ENCODE measurements at regions not wholly inside any gene's neighbourhood (a gene's known extent, or its start where the extent isn't known, plus 50 kb on each side); places are given as distances from the start of the nearest gene placed in this dataset.

DNA sequence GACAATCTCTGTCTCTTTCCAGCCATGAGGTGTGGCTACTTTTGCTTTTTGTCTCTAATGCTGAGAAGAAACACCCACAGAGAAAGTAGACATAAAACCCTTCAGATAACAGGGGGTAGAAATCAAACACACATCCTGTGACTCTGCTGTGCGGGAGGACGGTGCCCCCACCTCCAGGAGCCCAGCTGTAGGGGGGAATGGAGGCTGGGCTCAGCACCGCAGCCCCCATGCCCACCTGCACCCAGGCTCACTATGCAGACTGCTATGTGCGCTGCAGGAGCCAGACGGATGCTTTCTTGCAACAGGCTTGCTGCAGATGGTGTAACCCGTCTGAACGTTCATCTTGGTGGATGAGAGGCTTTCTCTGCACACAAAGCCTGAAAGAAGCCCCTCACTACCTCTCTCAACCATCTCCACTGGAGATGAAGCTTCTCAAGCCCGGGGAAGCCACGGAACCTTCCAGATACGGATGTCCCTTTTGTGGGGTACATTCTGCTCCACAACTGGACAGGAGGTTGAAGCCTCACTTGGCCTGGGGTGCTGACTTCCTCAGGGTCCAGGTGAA lies 207.2 kb downstream of the GADD45G start:
- no peaks in the 10 kb centered on the region for H3K36me3 ChIP-seq (ENCODE audit: insufficient read depth, low read length, poor library complexity, severe bottlenecking)
- BruUV-seq (replicated peaks): no TSS peak
- no peak for DNase-seq (ENCODE audit: low spot score)
- peaks cover 16% of the 10 kb centered on the region for H3K4me1 ChIP-seq (ENCODE audit: insufficient read depth, low read length, poor library complexity, severe bottlenecking)
- TF ChIP-seq, protein P1, sequence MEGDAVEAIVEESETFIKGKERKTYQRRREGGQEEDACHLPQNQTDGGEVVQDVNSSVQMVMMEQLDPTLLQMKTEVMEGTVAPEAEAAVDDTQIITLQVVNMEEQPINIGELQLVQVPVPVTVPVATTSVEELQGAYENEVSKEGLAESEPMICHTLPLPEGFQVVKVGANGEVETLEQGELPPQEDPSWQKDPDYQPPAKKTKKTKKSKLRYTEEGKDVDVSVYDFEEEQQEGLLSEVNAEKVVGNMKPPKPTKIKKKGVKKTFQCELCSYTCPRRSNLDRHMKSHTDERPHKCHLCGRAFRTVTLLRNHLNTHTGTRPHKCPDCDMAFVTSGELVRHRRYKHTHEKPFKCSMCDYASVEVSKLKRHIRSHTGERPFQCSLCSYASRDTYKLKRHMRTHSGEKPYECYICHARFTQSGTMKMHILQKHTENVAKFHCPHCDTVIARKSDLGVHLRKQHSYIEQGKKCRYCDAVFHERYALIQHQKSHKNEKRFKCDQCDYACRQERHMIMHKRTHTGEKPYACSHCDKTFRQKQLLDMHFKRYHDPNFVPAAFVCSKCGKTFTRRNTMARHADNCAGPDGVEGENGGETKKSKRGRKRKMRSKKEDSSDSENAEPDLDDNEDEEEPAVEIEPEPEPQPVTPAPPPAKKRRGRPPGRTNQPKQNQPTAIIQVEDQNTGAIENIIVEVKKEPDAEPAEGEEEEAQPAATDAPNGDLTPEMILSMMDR (conservative IDR thresholded peaks at IDR 0.05; ENCODE audit: low read depth, low read length): no peak
- H3K9me3 ChIP-seq (ENCODE audit: low read depth, low read length, poor library complexity, severe bottlenecking): no peaks in the 10 kb centered on the region
- POLR2A ChIA-PET (ENCODE audit: low non-redundant PET): no interaction called here
- H3K4me3 ChIP-seq (ENCODE audit: low read depth, low read length, poor library complexity, severe bottlenecking): no peak overlapping the region
- no peaks in the 10 kb centered on the region for H3K27me3 ChIP-seq (replicated peaks; ENCODE audit: insufficient read depth, low read depth, low read length, poor library complexity)
- CTCF ChIA-PET: no interaction called here
- intact Hi-C loops (cut with micrococcal nuclease; ENCODE audit: unreplicated experiment): loop anchor here (10.0 kb wide), 1 partner anchor 397 kb away; no protein-coding TSS in a partner anchor
- H3K27ac ChIP-seq (ENCODE audit: low read depth, low read length, poor library complexity, severe bottlenecking): no peak overlapping the region

DNA sequence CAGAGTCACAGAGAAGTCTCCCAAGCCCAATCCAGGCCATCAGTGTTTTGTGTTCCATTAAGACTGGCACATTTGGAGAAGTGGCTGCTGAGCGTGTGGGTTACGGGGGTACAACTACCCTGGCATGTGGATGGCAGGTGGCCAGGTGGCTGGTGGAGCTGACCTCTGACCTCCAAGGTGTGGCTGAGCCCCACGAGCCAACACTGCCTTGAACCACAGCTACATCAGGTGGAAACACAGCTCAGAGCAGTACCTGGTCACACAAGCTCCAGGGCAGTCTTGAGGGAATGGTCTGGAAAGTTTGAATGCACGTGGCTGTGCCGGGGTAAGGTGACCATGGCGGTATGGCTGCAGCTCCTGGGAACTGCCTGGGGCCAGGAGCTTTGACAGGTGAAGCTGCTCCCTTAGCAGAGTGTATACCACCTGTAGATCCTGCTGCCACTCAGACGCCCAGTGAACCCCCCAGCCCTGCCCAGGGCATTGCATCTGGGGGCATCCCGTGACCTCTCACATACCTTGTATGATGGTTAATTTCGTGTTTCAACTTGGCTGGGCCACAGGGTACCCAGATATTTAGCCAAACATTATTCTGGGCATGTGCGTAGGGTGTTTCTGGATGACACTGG lies 207.9 kb downstream of the GADD45G start:
- intact Hi-C loops (cut with micrococcal nuclease; ENCODE audit: unreplicated experiment): loop anchor here (10.0 kb wide), 1 partner anchor 398 kb away; no protein-coding TSS in a partner anchor
- DNase-seq (ENCODE audit: low spot score): no peak
- H3K36me3 ChIP-seq (ENCODE audit: insufficient read depth, low read length, poor library complexity, severe bottlenecking): no peaks in the 10 kb centered on the region
- H3K27ac ChIP-seq (ENCODE audit: low read depth, low read length, poor library complexity, severe bottlenecking): no peak overlapping the region
- ChIA-PET POLR2A (ENCODE audit: low non-redundant PET) (no interaction called here), CTCF (no interaction called here)
- H3K27me3 ChIP-seq (replicated peaks; ENCODE audit: insufficient read depth, low read depth, low read length, poor library complexity): no peaks in the 10 kb centered on the region
- TF ChIP-seq, protein P1 (conservative IDR thresholded peaks at IDR 0.05; ENCODE audit: low read depth, low read length): no peak
- no peak for TF ChIP-seq EZH2 (IDR thresholded peaks at IDR 0.05; ENCODE audit: borderline replicate concordance, low read depth, low read length, poor library complexity, severe bottlenecking)
- H3K4me3 ChIP-seq (ENCODE audit: low read depth, low read length, poor library complexity, severe bottlenecking): no peak overlapping the region
- BruUV-seq (replicated peaks): no TSS peak
- no peaks in the 10 kb centered on the region for H3K9me3 ChIP-seq (ENCODE audit: low read depth, low read length, poor library complexity, severe bottlenecking)
- peaks cover 16% of the 10 kb centered on the region for H3K4me1 ChIP-seq (ENCODE audit: insufficient read depth, low read length, poor library complexity, severe bottlenecking)

DNA sequence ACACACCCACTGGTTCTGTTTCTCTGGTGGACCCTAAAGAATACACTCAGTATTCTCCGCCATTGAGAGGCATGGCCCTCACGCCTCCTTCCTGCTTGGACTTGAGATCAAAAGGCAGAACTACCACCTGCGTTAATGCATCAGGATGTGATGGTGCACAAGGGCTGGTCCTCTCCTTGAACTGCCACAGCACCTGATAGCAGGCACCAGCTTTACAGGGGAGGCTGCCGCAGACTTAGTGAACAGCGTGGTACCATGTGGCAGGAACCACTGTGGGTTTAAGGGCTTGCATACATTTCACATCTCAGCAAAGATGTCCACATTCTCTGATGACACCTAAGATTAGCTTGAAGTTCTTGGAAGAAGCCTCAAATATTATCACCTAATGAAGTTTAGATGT lies 208.7 kb downstream of the GADD45G start:
- no peak overlapping the region for H3K4me3 ChIP-seq (ENCODE audit: low read depth, low read length, poor library complexity, severe bottlenecking)
- H3K4me1 ChIP-seq (ENCODE audit: insufficient read depth, low read length, poor library complexity, severe bottlenecking): peaks cover 16% of the 10 kb centered on the region
- intact Hi-C loops (cut with micrococcal nuclease; ENCODE audit: unreplicated experiment): loop anchor here (10.0 kb wide), 1 partner anchor 399 kb away; no protein-coding TSS in a partner anchor
- no peaks in the 10 kb centered on the region for H3K36me3 ChIP-seq (ENCODE audit: insufficient read depth, low read length, poor library complexity, severe bottlenecking)
- H3K27me3 ChIP-seq (replicated peaks; ENCODE audit: insufficient read depth, low read depth, low read length, poor library complexity): no peaks in the 10 kb centered on the region
- no TSS peak for BruUV-seq (replicated peaks)
- H3K9me3 ChIP-seq (ENCODE audit: low read depth, low read length, poor library complexity, severe bottlenecking): no peaks in the 10 kb centered on the region
- no peak for DNase-seq (ENCODE audit: low spot score)
- no peak for TF ChIP-seq EZH2 (IDR thresholded peaks at IDR 0.05; ENCODE audit: borderline replicate concordance, low read depth, low read length, poor library complexity, severe bottlenecking)
- TF ChIP-seq, protein P1 (conservative IDR thresholded peaks at IDR 0.05; ENCODE audit: low read depth, low read length): no peak
- ChIA-PET POLR2A (ENCODE audit: low non-redundant PET) (no interaction called here), CTCF (no interaction called here)
- H3K27ac ChIP-seq (ENCODE audit: low read depth, low read length, poor library complexity, severe bottlenecking): no peak overlapping the region
